ENCODE measurements at regions not wholly inside any gene's neighbourhood (a gene's known extent, or its start where the extent isn't known, plus 50 kb on each side); places are given as distances from the start of the nearest gene placed in this dataset.

DNA sequence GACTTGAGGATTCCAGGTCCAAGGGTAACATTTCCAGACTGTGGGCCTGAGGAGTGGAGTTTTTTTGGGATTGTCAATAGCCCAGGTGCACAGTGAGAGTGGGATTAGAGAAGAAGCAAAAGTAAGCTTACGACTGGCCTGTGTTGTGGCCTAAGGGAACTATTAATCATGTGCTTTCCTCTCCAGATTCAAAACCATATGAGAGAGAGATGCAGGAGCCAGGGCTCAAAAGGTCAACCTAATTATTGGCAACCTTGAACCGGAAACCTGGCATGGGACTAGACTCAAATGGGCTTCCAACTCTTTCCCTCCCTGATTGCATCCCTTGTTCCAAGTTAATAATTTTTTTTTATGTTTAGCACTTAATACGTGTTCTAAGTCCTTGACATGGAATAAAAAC, 242.1 kb upstream of the THRB start:
- no peaks in the 10 kb centered on the region for H3K27me3 ChIP-seq (replicated peaks in 2 of 5; ENCODE audit: control insufficient read depth in 4 of 5, insufficient read depth in 5 of 5, low read length in 4 of 5)
- H3K9me3 ChIP-seq (ENCODE audit: control extremely low read depth in 1 of 5, control insufficient read depth in 4 of 5, insufficient read depth in 2 of 5, low read depth in 1 of 5, low read length in 4 of 5) = peaks cover 0 to 7% (median 0%) of the 10 kb centered on the region in 5 experiments
- H3K36me3 ChIP-seq (ENCODE audit: control insufficient read depth in 4 of 4, insufficient read depth in 4 of 4, low read length in 3 of 4) = no peaks in the 10 kb centered on the region
- 100% methylated on average over 1 of the region's 3 CpGs for WGBS (ENCODE audit: insufficient coverage)
- H3K27ac ChIP-seq (ENCODE audit: insufficient read depth in 1 of 2, low read depth in 1 of 2, low read length in 2 of 2, poor library complexity in 1 of 2, severe bottlenecking in 2 of 2) = no peak overlapping the region
- CTCF ChIA-PET = no interaction called here
- DNase-seq = no peak
- POLR2A ChIA-PET = no interaction called here
- no peak overlapping the region for H3K4me3 ChIP-seq (ENCODE audit: control insufficient read depth in 1 of 7, extremely low read depth in 1 of 7, insufficient read depth in 4 of 7, low read depth in 2 of 7, low read length in 6 of 7)
- no peaks in the 10 kb centered on the region for H3K4me1 ChIP-seq (ENCODE audit: control extremely low read depth in 1 of 4, control insufficient read depth in 4 of 4, insufficient read depth in 4 of 4, low read length in 3 of 4)

DNA sequence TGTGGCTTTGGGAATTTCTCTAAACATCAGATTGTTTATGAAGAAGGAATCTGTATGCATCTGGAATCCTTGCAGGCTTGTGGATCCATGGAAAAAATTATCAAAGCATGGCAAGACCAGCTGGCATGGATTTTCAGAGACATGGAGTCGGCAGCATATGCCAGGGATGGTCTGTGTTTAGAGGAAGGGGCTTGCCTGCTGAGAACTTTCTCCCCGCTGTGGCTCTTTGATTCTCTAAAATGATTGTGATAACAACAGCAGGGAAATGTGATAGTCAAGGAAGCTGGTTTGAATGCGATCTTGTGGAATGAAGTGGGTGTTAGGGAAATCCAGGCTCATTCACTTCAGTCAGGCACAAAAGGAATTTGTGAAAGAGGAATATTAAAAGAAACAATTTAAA, 245.7 kb upstream of the THRB start:
- 100% methylated on average over 2 of the region's 3 CpGs for WGBS (ENCODE audit: insufficient coverage)
- Histone ChIP-seq H3K4me1 (ENCODE audit: control extremely low read depth in 1 of 4, control insufficient read depth in 4 of 4, insufficient read depth in 4 of 4, low read length in 3 of 4) (no peaks in the 10 kb centered on the region), H3K27ac (ENCODE audit: insufficient read depth in 1 of 2, low read depth in 1 of 2, low read length in 2 of 2, poor library complexity in 1 of 2, severe bottlenecking in 2 of 2) (no peak overlapping the region), H3K9me3 (ENCODE audit: control extremely low read depth in 1 of 5, control insufficient read depth in 4 of 5, insufficient read depth in 2 of 5, low read depth in 1 of 5, low read length in 4 of 5) (no peaks in the 10 kb centered on the region), H3K4me3 (ENCODE audit: control insufficient read depth in 1 of 7, extremely low read depth in 1 of 7, insufficient read depth in 4 of 7, low read depth in 2 of 7, low read length in 6 of 7) (no peak overlapping the region), H3K36me3 (ENCODE audit: control insufficient read depth in 4 of 4, insufficient read depth in 4 of 4, low read length in 3 of 4) (no peaks in the 10 kb centered on the region), H3K27me3 (replicated peaks in 2 of 5; ENCODE audit: control insufficient read depth in 4 of 5, insufficient read depth in 5 of 5, low read length in 4 of 5) (no peaks in the 10 kb centered on the region)
- POLR2A ChIA-PET = no interaction called here
- CTCF ChIA-PET = interaction anchor here (1.7 kb wide), 1 partner anchor 10 kb away, joined by 4 read pairs; no protein-coding TSS in a partner anchor
- no peak for DNase-seq

- Histone ChIP-seq H3K27me3 (replicated peaks in 2 of 5; ENCODE audit: control insufficient read depth in 4 of 5, insufficient read depth in 5 of 5, low read length in 4 of 5) (no peaks in the 10 kb centered on the region), H3K27ac (ENCODE audit: insufficient read depth in 1 of 2, low read depth in 1 of 2, low read length in 2 of 2, poor library complexity in 1 of 2, severe bottlenecking in 2 of 2) (no peak overlapping the region), H3K36me3 (ENCODE audit: control insufficient read depth in 4 of 4, insufficient read depth in 4 of 4, low read length in 3 of 4) (no peaks in the 10 kb centered on the region), H3K9me3 (ENCODE audit: control extremely low read depth in 1 of 5, control insufficient read depth in 4 of 5, insufficient read depth in 2 of 5, low read depth in 1 of 5, low read length in 4 of 5) (no peaks in the 10 kb centered on the region), H3K4me1 (ENCODE audit: control extremely low read depth in 1 of 4, control insufficient read depth in 4 of 4, insufficient read depth in 4 of 4, low read length in 3 of 4) (no peaks in the 10 kb centered on the region), H3K4me3 (ENCODE audit: control insufficient read depth in 1 of 7, extremely low read depth in 1 of 7, insufficient read depth in 4 of 7, low read depth in 2 of 7, low read length in 6 of 7) (no peak overlapping the region)
- POLR2A ChIA-PET = no interaction called here
- CTCF ChIA-PET = interaction anchor here (1.2 to 1.7 kb wide), 2 partner anchors 11 to 21 kb away, joined by 3 to 4 read pairs; no protein-coding TSS in a partner anchor
- DNase-seq = no peak
- no CpG with 5 or more reads among the region's 2 CpGs for WGBS (ENCODE audit: insufficient coverage)
These were observed 246.9 kb upstream of the THRB start for GRCh38 chr3:24741506-24741905.

GRCh38 chr3:24748520-24748919, 253.9 kb upstream of the THRB start:
- no peak for DNase-seq
- peaks cover 0 to 2% (median 0%) of the 10 kb centered on the region in 5 experiments for H3K27me3 ChIP-seq (replicated peaks in 2 of 5; ENCODE audit: control insufficient read depth in 4 of 5, insufficient read depth in 5 of 5, low read length in 4 of 5)
- ChIA-PET POLR2A (no interaction called here), CTCF (no interaction called here)
- H3K4me3 ChIP-seq (ENCODE audit: control insufficient read depth in 1 of 7, extremely low read depth in 1 of 7, insufficient read depth in 4 of 7, low read depth in 2 of 7, low read length in 6 of 7) = no peak overlapping the region
- H3K9me3 ChIP-seq (ENCODE audit: control extremely low read depth in 1 of 5, control insufficient read depth in 4 of 5, insufficient read depth in 2 of 5, low read depth in 1 of 5, low read length in 4 of 5) = no peaks in the 10 kb centered on the region
- no peak overlapping the region for H3K27ac ChIP-seq (ENCODE audit: insufficient read depth in 1 of 2, low read depth in 1 of 2, low read length in 2 of 2, poor library complexity in 1 of 2, severe bottlenecking in 2 of 2)
- H3K36me3 ChIP-seq (ENCODE audit: control insufficient read depth in 4 of 4, insufficient read depth in 4 of 4, low read length in 3 of 4) = no peaks in the 10 kb centered on the region
- WGBS (ENCODE audit: insufficient coverage) = 94% methylated on average over 3 of the region's 4 CpGs
- H3K4me1 ChIP-seq (ENCODE audit: control extremely low read depth in 1 of 4, control insufficient read depth in 4 of 4, insufficient read depth in 4 of 4, low read length in 3 of 4) = no peaks in the 10 kb centered on the region

DNA sequence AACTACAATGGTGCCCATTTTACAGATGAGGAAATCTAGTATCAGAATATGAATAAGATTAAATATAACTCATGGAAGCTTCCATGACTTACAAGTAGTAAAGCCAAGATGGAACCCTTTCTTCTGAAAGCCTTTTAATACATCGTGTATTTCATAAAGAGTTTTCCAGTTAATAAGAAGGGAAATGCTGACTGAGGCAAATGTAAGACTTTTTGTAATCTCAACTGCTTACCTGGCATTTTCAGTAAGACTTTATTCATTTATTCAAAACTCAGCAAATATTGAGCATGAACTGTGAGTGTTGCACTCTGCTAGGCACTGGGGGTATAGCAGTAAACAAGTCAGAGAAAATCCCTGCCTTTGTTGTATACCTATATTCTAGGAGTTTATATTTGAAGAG, 256.4 kb upstream of the THRB start:
- no peaks in the 10 kb centered on the region for H3K9me3 ChIP-seq (ENCODE audit: control extremely low read depth in 1 of 5, control insufficient read depth in 4 of 5, insufficient read depth in 2 of 5, low read depth in 1 of 5, low read length in 4 of 5)
- no peak overlapping the region for H3K27ac ChIP-seq (ENCODE audit: insufficient read depth in 1 of 2, low read depth in 1 of 2, low read length in 2 of 2, poor library complexity in 1 of 2, severe bottlenecking in 2 of 2)
- H3K4me1 ChIP-seq (ENCODE audit: control extremely low read depth in 1 of 4, control insufficient read depth in 4 of 4, insufficient read depth in 4 of 4, low read length in 3 of 4) = no peaks in the 10 kb centered on the region
- peaks cover 0 to 2% (median 0%) of the 10 kb centered on the region in 5 experiments for H3K27me3 ChIP-seq (replicated peaks in 2 of 5; ENCODE audit: control insufficient read depth in 4 of 5, insufficient read depth in 5 of 5, low read length in 4 of 5)
- WGBS (ENCODE audit: insufficient coverage) = no CpG with 5 or more reads among the region's 1 CpG
- ChIA-PET CTCF (no interaction called here), POLR2A (no interaction called here)
- no peak for DNase-seq
- H3K36me3 ChIP-seq (ENCODE audit: control insufficient read depth in 4 of 4, insufficient read depth in 4 of 4, low read length in 3 of 4) = no peaks in the 10 kb centered on the region
- H3K4me3 ChIP-seq (ENCODE audit: control insufficient read depth in 1 of 7, extremely low read depth in 1 of 7, insufficient read depth in 4 of 7, low read depth in 2 of 7, low read length in 6 of 7) = no peak overlapping the region

- H3K4me3 ChIP-seq (ENCODE audit: control insufficient read depth in 1 of 7, extremely low read depth in 1 of 7, insufficient read depth in 4 of 7, low read depth in 2 of 7, low read length in 6 of 7) = no peak overlapping the region
- POLR2A ChIA-PET = no interaction called here
- H3K4me1 ChIP-seq (ENCODE audit: control extremely low read depth in 1 of 4, control insufficient read depth in 4 of 4, insufficient read depth in 4 of 4, low read length in 3 of 4) = no peaks in the 10 kb centered on the region
- 61% methylated on average over 3 of the region's 4 CpGs for WGBS (ENCODE audit: insufficient coverage)
- H3K27me3 ChIP-seq (replicated peaks in 2 of 5; ENCODE audit: control insufficient read depth in 4 of 5, insufficient read depth in 5 of 5, low read length in 4 of 5) = no peaks in the 10 kb centered on the region
- DNase-seq = no peak
- H3K36me3 ChIP-seq (ENCODE audit: control insufficient read depth in 4 of 4, insufficient read depth in 4 of 4, low read length in 3 of 4) = no peaks in the 10 kb centered on the region
- CTCF ChIA-PET = no interaction called here
- no peak overlapping the region for H3K27ac ChIP-seq (ENCODE audit: insufficient read depth in 1 of 2, low read depth in 1 of 2, low read length in 2 of 2, poor library complexity in 1 of 2, severe bottlenecking in 2 of 2)
- H3K9me3 ChIP-seq (ENCODE audit: control extremely low read depth in 1 of 5, control insufficient read depth in 4 of 5, insufficient read depth in 2 of 5, low read depth in 1 of 5, low read length in 4 of 5) = no peaks in the 10 kb centered on the region
These were observed 261.6 kb upstream of the THRB start for GRCh38 chr3:24756101-24756888.

- no peak overlapping the region for H3K27ac ChIP-seq (ENCODE audit: insufficient read depth in 1 of 2, low read depth in 1 of 2, low read length in 2 of 2, poor library complexity in 1 of 2, severe bottlenecking in 2 of 2)
- H3K9me3 ChIP-seq (ENCODE audit: control extremely low read depth in 1 of 5, control insufficient read depth in 4 of 5, insufficient read depth in 2 of 5, low read depth in 1 of 5, low read length in 4 of 5) = no peaks in the 10 kb centered on the region
- no peaks in the 10 kb centered on the region for H3K27me3 ChIP-seq (replicated peaks in 2 of 5; ENCODE audit: control insufficient read depth in 4 of 5, insufficient read depth in 5 of 5, low read length in 4 of 5)
- ChIA-PET CTCF (interaction anchor here (0.9 kb wide), 1 partner anchor 830 kb away, joined by 3 read pairs; no protein-coding TSS in a partner anchor), POLR2A (no interaction called here)
- H3K36me3 ChIP-seq (ENCODE audit: control insufficient read depth in 4 of 4, insufficient read depth in 4 of 4, low read length in 3 of 4) = no peaks in the 10 kb centered on the region
- H3K4me1 ChIP-seq (ENCODE audit: control extremely low read depth in 1 of 4, control insufficient read depth in 4 of 4, insufficient read depth in 4 of 4, low read length in 3 of 4) = no peaks in the 10 kb centered on the region
- H3K4me3 ChIP-seq (ENCODE audit: control insufficient read depth in 1 of 7, extremely low read depth in 1 of 7, insufficient read depth in 4 of 7, low read depth in 2 of 7, low read length in 6 of 7) = no peak overlapping the region
- DNase-seq = no peak
- WGBS (ENCODE audit: insufficient coverage) = 91% methylated on average over 8 of the region's 11 CpGs
These were observed 268.7 kb upstream of the THRB start for GRCh38 chr3:24763393-24763792.
